Activated CD4-positive, alpha-beta T cell treated with anti-CD3 and anti-CD28 coated beads, Interleukin-2, amount 10 ng/mL, durations not matched to agents 7 days and 5 days (primary cell): ENCODE measurements at regions not wholly inside any gene's neighbourhood (a gene's known extent, or its start where the extent isn't known, plus 50 kb on each side); places are given as distances from the start of the nearest gene placed in this dataset.
"Not testable (repeated sequence)": the region's sequence is repeated elsewhere in the genome, so short reads cannot be mapped to it uniquely, and the experiment has no call there.

ENCODE experiments used
- CTCF ChIA-PET: fragments of 350-600 bp; sonication (Branson Sonifier 250); formaldehyde crosslinking; loops from one replicate; lab custom pipeline; 2021; ENCODE audit warnings: antibody characterized with exemption; lab: Charles Lee
- POLR2A ChIA-PET: fragments of 350-600 bp; sonication (Branson Sonifier 250); formaldehyde crosslinking; loops from one replicate; lab custom pipeline; 2021; ENCODE audit warnings: antibody characterized with exemption; lab: Charles Lee
- DNase-seq: peaks from one replicate; pipeline ENCODE4 v3.0.0-alpha.2; 2020
- H3K27ac Mint-ChIP-seq: one replicate; pipeline ENCODE4 v1.8.0; 2021; ENCODE audit warnings: mild to moderate bottlenecking, moderate library complexity, mixed read lengths
- H3K27me3 Mint-ChIP-seq: one replicate; pipeline ENCODE4 v1.8.0; 2021; ENCODE audit warnings: mixed read lengths
- H3K36me3 Mint-ChIP-seq: one replicate; pipeline ENCODE4 v1.8.0; 2021; ENCODE audit warnings: low read depth, mixed read lengths
- H3K4me1 Mint-ChIP-seq: one replicate; pipeline ENCODE4 v1.8.0; 2021; ENCODE audit warnings: mixed read lengths
- H3K4me3 Mint-ChIP-seq: one replicate; pipeline ENCODE4 v1.8.0; 2021; ENCODE audit warnings: mild to moderate bottlenecking, moderate library complexity, mixed read lengths
- H3K9me3 Mint-ChIP-seq: one replicate; pipeline ENCODE4 v1.8.0; 2021; ENCODE audit warnings: mixed read lengths

- no peak for DNase-seq
- CTCF ChIA-PET: no interaction called here
- Mint-ChIP-seq H3K4me3 (no peak overlapping the region), H3K9me3 (no peaks in the 10 kb centered on the region), H3K27ac (no peak overlapping the region), H3K36me3 (no peaks in the 10 kb centered on the region), H3K4me1 (no peaks in the 10 kb centered on the region), H3K27me3 (no peaks in the 10 kb centered on the region)
- POLR2A ChIA-PET: no interaction called here
Observed at GRCh38 chr4:159899596-159899995, 796.7 kb downstream of the RAPGEF2 start.

GRCh38 chr4:159900562-159900961 is 797.7 kb downstream of the RAPGEF2 start:
- ChIA-PET POLR2A (no interaction called here), CTCF (no interaction called here)
- DNase-seq: no peak
- no peak overlapping the region for H3K27ac Mint-ChIP-seq
- H3K9me3 Mint-ChIP-seq: no peaks in the 10 kb centered on the region
- H3K36me3 Mint-ChIP-seq: no peaks in the 10 kb centered on the region
- H3K4me1 Mint-ChIP-seq: no peaks in the 10 kb centered on the region
- H3K4me3 Mint-ChIP-seq: no peak overlapping the region
- H3K27me3 Mint-ChIP-seq: no peaks in the 10 kb centered on the region

- no peak overlapping the region for H3K4me3 Mint-ChIP-seq
- no peak for DNase-seq
- no peaks in the 10 kb centered on the region for H3K4me1 Mint-ChIP-seq
- no peaks in the 10 kb centered on the region for H3K36me3 Mint-ChIP-seq
- CTCF ChIA-PET: no interaction called here
- POLR2A ChIA-PET: no interaction called here
- H3K27me3 Mint-ChIP-seq: no peaks in the 10 kb centered on the region
- H3K9me3 Mint-ChIP-seq: no peaks in the 10 kb centered on the region
- H3K27ac Mint-ChIP-seq: no peak overlapping the region
Observed at GRCh38 chr4:159902648-159903047, 799.8 kb downstream of the RAPGEF2 start.

- H3K27ac Mint-ChIP-seq: no peak overlapping the region
- no peak for DNase-seq
- POLR2A ChIA-PET: no interaction called here
- H3K4me3 Mint-ChIP-seq: no peak overlapping the region
- H3K4me1 Mint-ChIP-seq: no peaks in the 10 kb centered on the region
- no peaks in the 10 kb centered on the region for H3K9me3 Mint-ChIP-seq
- no peaks in the 10 kb centered on the region for H3K27me3 Mint-ChIP-seq
- CTCF ChIA-PET: no interaction called here
- H3K36me3 Mint-ChIP-seq: no peaks in the 10 kb centered on the region
Observed at GRCh38 chr4:159904906-159905305, 802.0 kb downstream of the RAPGEF2 start.

DNA sequence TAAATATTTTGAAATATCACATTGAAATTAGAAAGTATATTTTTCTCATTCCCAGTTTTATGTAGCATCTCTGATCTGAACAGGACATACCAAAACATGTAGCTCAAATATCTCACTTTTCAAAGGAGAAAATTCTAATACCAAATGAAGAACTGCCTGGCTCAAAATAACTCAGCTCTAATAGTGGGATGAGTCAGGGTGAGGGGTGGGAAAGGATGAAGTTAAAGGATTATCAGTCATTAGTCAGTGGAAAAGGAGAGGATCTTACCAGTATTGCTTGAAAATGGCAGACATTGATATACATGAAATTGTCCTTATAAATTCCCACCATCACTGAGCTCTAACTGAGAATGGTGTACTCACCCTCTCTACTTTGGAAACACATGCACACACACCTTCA is 803.2 kb downstream of the RAPGEF2 start:
- Mint-ChIP-seq H3K27me3 (no peaks in the 10 kb centered on the region), H3K27ac (no peak overlapping the region), H3K36me3 (no peaks in the 10 kb centered on the region), H3K4me3 (no peak overlapping the region), H3K4me1 (no peaks in the 10 kb centered on the region), H3K9me3 (no peaks in the 10 kb centered on the region)
- DNase-seq: no peak
- CTCF ChIA-PET: no interaction called here
- POLR2A ChIA-PET: no interaction called here

DNA sequence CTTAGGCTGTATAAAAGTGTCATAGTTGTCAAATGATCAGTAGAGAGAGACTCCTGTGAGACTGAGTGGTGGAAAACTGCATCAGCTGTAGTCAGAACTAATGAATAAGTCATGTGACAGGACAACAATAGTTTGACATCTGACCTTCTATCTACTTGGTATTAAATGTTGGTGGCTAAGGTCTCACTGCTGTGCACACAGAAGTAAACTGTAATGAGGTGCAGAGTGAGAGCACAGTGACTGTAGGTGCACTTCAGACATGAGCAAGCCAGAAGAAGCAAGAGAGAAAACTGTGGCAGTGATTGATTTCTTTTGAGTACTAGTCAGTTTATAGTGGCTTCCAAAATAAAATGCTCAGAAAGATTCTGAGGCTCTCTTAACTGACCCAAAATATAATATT is 803.6 kb downstream of the RAPGEF2 start:
- Mint-ChIP-seq H3K4me3 (no peak overlapping the region), H3K27ac (no peak overlapping the region), H3K36me3 (no peaks in the 10 kb centered on the region), H3K27me3 (no peaks in the 10 kb centered on the region), H3K4me1 (no peaks in the 10 kb centered on the region), H3K9me3 (no peaks in the 10 kb centered on the region)
- POLR2A ChIA-PET: no interaction called here
- CTCF ChIA-PET: no interaction called here
- no peak for DNase-seq

- no peak overlapping the region for H3K4me3 Mint-ChIP-seq
- no peaks in the 10 kb centered on the region for H3K27me3 Mint-ChIP-seq
- CTCF ChIA-PET: no interaction called here
- no peaks in the 10 kb centered on the region for H3K9me3 Mint-ChIP-seq
- H3K4me1 Mint-ChIP-seq: no peaks in the 10 kb centered on the region
- no peak for DNase-seq
- no peak overlapping the region for H3K27ac Mint-ChIP-seq
- H3K36me3 Mint-ChIP-seq: no peaks in the 10 kb centered on the region
- POLR2A ChIA-PET: no interaction called here
Observed at GRCh38 chr4:159910721-159911120, 807.8 kb downstream of the RAPGEF2 start.

DNA sequence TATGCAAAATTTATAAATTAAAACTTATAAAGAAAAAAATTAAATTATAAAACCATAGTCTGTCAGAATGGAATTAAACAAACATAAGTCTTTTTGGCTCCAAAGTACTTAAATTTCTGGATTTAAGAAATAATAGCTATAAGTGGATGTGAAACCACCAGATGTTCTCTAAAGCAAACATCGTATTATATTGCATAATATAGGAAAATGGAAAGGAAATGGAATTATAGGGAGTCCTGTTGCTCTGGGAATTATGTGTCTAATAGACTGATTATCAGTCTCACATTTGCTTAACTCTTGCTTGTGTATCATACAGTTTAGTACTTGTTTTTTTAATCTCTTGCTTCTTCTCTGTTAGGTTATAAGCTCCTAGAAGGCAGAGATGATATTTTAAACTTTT is 819.2 kb downstream of the RAPGEF2 start:
- Mint-ChIP-seq H3K27me3 (no peaks in the 10 kb centered on the region), H3K27ac (no peak overlapping the region), H3K4me1 (no peaks in the 10 kb centered on the region), H3K9me3 (peaks cover 13% of the 10 kb centered on the region), H3K36me3 (no peaks in the 10 kb centered on the region), H3K4me3 (no peak overlapping the region)
- POLR2A ChIA-PET: no interaction called here
- no peak for DNase-seq
- CTCF ChIA-PET: no interaction called here

DNA sequence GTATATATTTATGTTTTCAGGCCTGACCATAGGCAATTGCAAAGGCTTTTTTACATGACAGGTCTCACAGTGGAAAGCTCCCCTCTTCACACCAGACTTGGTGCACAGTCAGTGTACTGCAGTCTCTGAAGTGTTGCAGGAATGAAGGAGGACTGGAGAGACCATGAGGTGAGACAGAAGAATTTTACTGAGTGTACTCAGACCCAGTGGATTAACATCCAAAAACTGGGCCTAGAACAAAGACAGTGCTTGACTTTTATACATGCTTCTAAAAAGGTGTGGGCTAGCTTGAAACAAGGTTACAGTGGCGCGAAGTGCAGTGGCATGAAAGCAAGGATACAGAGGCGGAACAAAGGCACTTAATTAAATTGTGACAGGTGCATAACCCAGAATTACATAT is 822.9 kb downstream of the RAPGEF2 start:
- no peaks in the 10 kb centered on the region for H3K36me3 Mint-ChIP-seq
- H3K27me3 Mint-ChIP-seq: no peaks in the 10 kb centered on the region
- ChIA-PET POLR2A (no interaction called here), CTCF (no interaction called here)
- H3K4me3 Mint-ChIP-seq: no peak overlapping the region
- H3K4me1 Mint-ChIP-seq: no peaks in the 10 kb centered on the region
- DNase-seq: no peak
- H3K9me3 Mint-ChIP-seq: peaks cover 13% of the 10 kb centered on the region
- no peak overlapping the region for H3K27ac Mint-ChIP-seq

DNA sequence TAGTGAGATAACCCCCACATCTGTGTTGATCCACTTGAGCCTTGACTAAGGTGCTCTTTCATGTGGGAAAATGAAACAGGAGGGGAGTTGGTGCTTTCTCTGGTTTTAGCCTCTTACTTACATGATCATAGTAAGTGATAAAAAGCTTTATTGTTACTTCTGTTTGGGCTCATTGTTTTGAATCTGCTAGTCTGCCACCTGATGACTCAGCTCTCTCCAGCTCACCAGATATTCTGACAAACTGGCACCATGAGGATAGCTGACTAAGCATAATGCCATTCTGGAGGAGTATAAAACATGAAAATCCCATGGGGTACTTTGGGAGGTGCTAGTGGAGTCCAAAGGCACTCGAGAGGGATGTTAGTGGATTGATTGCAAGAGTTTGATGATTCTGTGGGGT is 824.0 kb downstream of the RAPGEF2 start:
- Mint-ChIP-seq H3K27me3 (no peaks in the 10 kb centered on the region), H3K9me3 (peaks cover 13% of the 10 kb centered on the region), H3K36me3 (no peaks in the 10 kb centered on the region), H3K4me3 (no peak overlapping the region), H3K4me1 (no peaks in the 10 kb centered on the region), H3K27ac (no peak overlapping the region)
- no peak for DNase-seq
- POLR2A ChIA-PET: no interaction called here
- CTCF ChIA-PET: no interaction called here

DNA sequence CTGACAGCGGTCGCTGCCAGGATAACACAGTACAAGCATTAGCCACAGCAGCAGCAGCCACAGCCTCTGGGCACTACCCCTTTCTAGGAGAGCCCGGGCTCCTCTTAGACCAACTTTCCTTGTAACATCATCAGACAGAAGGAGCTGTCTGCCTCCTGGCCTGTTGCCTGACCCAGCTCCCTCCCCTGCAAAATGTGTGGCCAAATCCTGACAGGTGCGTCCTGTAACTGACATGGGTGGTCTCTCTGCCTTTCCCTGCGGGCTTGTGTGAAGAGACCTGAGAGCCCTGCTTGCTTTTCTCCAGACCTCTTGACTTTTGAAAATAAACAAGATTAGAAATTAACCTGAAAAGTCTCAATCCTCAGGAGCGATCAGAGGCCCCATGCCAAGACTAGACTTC is 824.9 kb downstream of the RAPGEF2 start:
- no peak overlapping the region for H3K27ac Mint-ChIP-seq
- H3K9me3 Mint-ChIP-seq: peaks cover 13% of the 10 kb centered on the region
- ChIA-PET CTCF (no interaction called here), POLR2A (no interaction called here)
- no peaks in the 10 kb centered on the region for H3K27me3 Mint-ChIP-seq
- no peaks in the 10 kb centered on the region for H3K4me1 Mint-ChIP-seq
- H3K36me3 Mint-ChIP-seq: no peaks in the 10 kb centered on the region
- DNase-seq: no peak
- no peak overlapping the region for H3K4me3 Mint-ChIP-seq

DNA sequence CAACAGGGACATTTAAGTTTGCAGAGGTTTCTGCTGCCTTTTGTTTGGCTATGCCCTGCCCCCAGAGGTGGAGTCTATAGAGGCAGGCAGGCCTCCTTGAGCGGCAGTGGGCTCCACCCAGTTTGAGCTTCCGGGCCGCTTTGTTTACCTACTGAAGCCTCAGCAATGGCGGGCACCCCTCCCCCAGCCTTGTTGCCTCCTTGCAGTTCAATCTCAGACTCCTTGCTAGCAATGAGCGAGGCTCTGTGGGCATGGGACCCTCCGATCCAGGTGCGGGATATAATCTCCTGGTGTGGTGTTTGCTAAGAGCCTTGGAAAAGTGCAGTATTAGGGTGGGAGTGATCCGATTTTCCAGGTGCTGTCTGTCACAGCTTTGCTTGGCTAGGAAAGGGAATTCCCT is 831.7 kb downstream of the RAPGEF2 start:
- H3K36me3 Mint-ChIP-seq, DNase-seq, POLR2A ChIA-PET, H3K4me1 Mint-ChIP-seq, H3K4me3 Mint-ChIP-seq, H3K27ac Mint-ChIP-seq, CTCF ChIA-PET, H3K27me3 Mint-ChIP-seq, H3K9me3 Mint-ChIP-seq: not testable (repeated sequence)

- H3K27ac Mint-ChIP-seq: no peak overlapping the region
- no peak for DNase-seq
- no peak overlapping the region for H3K4me3 Mint-ChIP-seq
- H3K36me3 Mint-ChIP-seq: no peaks in the 10 kb centered on the region
- ChIA-PET POLR2A (no interaction called here), CTCF (no interaction called here)
- H3K27me3 Mint-ChIP-seq: no peaks in the 10 kb centered on the region
- H3K9me3 Mint-ChIP-seq: peaks cover 6% of the 10 kb centered on the region
- no peaks in the 10 kb centered on the region for H3K4me1 Mint-ChIP-seq
Observed at GRCh38 chr4:159937595-159937994, 834.7 kb downstream of the RAPGEF2 start.

DNA sequence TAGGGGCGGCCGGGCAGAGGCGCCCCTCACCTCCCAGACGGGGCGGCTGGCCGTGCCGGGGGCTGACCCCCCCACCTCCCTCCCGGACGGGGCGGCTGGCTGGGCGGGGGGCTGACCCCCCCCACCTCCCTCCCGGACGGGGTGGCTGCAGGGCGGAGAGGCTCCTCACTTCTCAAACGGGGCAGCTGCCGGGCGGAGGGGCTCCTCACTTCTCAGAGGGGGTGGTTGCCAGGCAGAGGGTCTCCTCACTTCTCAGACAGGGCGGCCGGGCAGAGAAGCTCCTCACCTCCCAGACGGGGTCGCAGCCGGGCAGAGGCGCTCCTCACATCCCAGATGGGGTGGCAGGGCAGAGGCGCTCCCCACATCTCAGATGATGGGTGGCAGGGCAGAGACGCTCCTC is 836.8 kb downstream of the RAPGEF2 start:
- not testable (repeated sequence) for H3K4me1 Mint-ChIP-seq

GRCh38 chr4:159941076-159941475 is 838.2 kb downstream of the RAPGEF2 start:
- Mint-ChIP-seq H3K27ac (no peak overlapping the region), H3K36me3 (no peaks in the 10 kb centered on the region), H3K9me3 (no peaks in the 10 kb centered on the region), H3K4me3 (no peak overlapping the region), H3K4me1 (no peaks in the 10 kb centered on the region), H3K27me3 (no peaks in the 10 kb centered on the region)
- no peak for DNase-seq
- ChIA-PET POLR2A (no interaction called here), CTCF (no interaction called here)

More for the DNA sequence above, 836.8 kb downstream of the RAPGEF2 start:
- POLR2A ChIA-PET, CTCF ChIA-PET, H3K36me3 Mint-ChIP-seq, H3K27ac Mint-ChIP-seq, DNase-seq, H3K9me3 Mint-ChIP-seq, H3K4me3 Mint-ChIP-seq, H3K27me3 Mint-ChIP-seq: not testable (repeated sequence)
